Hematopoietic multipotent progenitor cell treated with erythropoietin and hydrocortisone succinate and interleukin-3 and kit ligand, for 17 days (in vitro differentiated cells): ENCODE measurements at regions not wholly inside any gene's neighbourhood (a gene's known extent, or its start where the extent isn't known, plus 50 kb on each side); places are given as distances from the start of the nearest gene placed in this dataset.
"Not testable (repeated sequence)": the region's sequence is repeated elsewhere in the genome, so short reads cannot be mapped to it uniquely, and the experiment has no call there.

Experiments used
- DNase-seq: peaks from one replicate; pipeline ENCODE4 v3.0.0-alpha.2; 2015; ENCODE audit warnings: low spot score

DNA sequence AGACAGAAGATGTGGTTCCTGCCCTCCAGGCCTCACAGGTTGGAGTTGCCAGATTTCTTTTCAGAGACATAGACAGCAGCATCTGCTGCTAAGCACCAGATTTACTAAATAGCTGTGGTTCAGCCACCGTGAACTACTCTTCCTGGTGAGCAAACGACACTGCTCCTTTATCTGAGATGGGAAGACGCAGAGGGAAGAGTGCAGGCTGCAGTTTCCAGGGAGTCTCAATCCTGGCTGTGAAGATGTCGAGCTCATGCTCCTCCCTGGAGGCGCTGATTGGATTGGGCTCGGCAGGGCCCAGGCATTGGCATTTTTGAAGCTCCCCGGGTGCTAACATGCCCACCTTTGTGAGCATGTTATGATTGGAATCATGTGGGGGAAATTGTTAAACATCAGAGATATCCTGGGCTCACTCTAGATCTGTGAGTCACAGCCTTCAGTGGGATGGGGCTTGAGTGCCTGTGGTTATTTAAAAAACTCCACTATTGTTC is 314.8 kb downstream of the TSN start:
- DNase-seq: no peak

GRCh38 chr2:122072666-122073065 is 317.2 kb downstream of the TSN start:
- no peak for DNase-seq

DNA sequence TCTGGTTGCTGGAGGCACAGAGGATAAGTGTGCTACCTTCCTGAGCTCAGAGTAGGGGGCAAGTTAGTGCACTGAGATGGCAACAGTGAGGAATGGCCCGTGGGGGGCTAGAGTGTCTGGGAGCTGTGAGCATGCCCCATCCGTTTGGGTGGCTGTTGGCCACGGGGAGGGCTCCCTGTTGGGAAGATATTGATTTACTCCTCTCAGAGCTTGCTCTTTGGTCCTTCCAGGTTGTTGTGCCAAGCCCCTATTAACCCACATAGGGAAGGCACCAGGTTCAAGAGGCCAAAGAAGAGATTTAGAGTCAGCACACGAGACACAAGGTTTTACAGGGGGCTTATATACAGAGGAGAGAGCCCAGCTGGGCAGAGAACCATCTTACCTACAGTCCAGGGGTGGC is 318.8 kb downstream of the TSN start:
- DNase-seq: no peak

DNA sequence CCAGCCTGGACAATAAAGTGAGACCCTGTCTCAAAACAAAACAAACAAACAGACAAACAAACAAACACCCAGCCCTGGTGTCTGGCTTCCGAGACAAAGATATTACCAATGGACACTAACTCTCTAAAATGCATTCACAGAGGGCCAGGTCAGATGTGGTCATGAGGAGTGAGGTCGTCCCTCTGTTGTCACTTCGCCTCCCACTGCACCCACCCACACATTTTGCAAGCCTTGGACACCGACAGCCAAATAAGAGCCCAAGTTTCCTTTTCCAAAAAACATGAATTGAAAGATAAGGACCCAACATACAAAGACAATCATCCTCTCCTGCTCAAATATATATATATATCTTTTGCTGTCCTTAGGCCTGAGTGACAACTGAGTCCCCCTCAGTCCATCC is 319.9 kb downstream of the TSN start:
- DNase-seq: no peak

GRCh38 chr2:122077114-122077513 is 321.7 kb downstream of the TSN start:
- DNase-seq: no peak

GRCh38 chr2:122077771-122078170 is 322.3 kb downstream of the TSN start:
- no peak for DNase-seq

DNA sequence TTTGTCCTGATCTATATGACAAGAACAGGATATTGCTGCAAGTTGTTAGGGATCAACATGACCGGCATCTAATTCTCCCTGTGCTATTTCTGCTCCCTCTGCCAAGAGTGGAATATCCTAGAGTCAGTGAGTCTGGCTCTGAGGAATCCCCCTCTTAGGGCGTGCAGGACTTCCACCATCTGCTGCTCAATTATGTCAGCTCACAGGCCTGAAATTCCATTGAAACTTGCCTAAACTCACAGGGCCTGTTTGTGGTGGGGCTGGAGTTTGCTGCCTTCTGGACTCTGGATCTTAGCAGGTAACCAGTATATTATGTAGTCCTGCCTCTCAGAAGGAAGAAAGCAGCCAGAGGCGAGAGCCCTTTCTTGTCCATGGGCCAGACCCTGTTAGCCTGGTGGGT is 323.0 kb downstream of the TSN start:
- DNase-seq: no peak

DNA sequence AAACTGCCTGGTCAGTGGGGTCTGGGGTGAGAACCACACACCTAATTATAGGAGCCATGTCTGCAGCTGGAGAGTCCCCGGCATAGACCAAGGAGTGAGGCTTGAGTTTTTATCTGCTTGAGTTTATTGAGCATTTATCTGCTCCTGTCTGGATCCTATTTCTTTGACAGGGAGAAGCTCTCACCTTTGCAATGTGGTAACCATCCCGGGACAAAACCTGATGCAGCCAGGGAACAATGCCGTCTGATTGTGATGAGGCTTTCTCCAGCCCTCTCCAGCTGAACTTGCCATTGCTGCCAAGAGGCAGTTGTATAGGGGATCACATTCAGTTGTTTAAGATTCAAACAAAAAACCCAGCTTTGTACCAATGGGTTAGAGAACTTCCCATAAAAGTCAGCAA is 324.4 kb downstream of the TSN start:
- DNase-seq: no peak

- DNase-seq: no peak
Measured at GRCh38 chr2:122080316-122080715, 324.9 kb downstream of the TSN start.

DNA sequence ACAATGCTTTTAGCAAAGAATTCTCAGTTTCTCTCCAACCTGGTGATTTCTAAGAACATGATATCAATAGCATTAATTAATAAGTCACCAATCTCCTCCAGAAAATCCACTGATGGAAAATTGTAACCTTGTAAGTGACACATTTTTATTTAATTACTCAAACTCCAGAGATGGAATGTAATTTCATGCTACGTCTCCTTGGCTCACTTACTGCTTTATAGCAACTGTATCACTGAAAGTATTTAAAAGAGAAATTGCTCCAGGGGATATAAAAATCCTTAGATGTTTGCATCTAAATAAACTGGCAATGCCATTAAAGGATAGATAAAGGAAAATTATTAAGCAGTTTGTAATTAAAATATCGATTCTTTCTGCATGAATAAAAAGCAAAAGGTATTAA is 325.4 kb downstream of the TSN start:
- no peak for DNase-seq

- DNase-seq: no peak
Measured at GRCh38 chr2:122081751-122082150, 326.3 kb downstream of the TSN start.

DNA sequence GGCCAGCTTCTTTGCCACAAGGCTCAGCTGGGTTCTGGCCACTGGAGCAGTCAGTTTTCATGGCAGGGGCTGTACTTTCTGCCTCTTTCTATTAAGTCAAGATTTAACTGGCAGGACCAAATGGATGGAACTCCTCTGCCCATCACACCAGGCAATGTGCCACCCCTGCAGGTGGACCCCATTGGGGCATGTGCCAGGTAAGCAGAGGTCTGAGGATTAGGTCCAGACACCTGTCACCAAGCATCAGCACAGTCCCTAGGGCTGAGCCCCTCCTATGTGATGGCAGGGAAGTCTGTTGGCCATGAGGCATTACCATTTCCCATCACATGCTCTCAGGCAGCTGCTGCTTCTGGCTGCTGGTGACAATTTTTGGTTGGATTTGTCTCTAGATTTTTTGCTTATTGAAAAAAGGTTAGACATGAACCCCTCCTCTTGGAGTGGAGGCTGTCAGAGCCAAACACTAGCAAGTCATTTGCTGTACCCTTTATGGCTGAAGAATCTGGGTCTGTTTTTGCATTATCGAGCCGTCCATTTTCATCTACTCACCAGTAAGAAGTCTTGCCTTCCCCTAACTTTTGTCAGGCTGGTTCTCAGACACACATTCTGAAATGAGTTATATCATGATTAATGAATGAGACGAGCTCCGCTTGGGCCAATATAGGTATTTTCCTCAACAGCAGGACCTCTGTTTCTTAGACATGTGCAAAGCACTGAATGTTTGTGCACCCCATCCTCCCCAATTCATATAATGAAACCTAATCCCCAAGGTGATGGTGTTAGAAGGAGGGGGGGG is 328.0 kb downstream of the TSN start:
- no peak for DNase-seq

- not testable (repeated sequence) for DNase-seq
Measured at GRCh38 chr2:122085672-122086071, 330.2 kb downstream of the TSN start.

- DNase-seq: no peak
Measured at GRCh38 chr2:122094557-122094956, 339.1 kb downstream of the TSN start.

- no peak for DNase-seq
Measured at GRCh38 chr2:122096761-122097160, 341.3 kb downstream of the TSN start.

GRCh38 chr2:122098306-122098705 is 342.9 kb downstream of the TSN start:
- DNase-seq: no peak

DNA sequence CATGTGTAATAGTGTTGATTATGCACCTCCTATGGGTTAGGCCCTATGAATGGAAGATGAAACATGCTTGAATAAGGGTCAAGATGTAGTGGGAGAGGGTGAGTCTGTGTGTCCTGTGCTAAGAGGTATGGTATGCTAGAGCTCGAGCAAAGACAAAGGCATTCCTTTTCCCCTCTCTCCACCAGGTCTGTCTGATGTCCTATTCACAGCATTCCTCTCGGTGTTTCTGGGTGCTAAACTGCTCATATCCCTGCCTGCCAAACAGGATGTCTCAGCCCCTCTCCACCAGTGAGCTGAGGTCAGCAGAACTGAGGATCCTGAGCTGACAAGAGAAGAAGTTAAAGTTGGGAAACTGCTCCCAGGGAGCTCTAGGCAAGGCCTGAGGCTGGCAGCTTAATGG is 344.9 kb downstream of the TSN start:
- no peak for DNase-seq

- DNase-seq: no peak
Measured at GRCh38 chr2:122100756-122101155, 345.3 kb downstream of the TSN start.

DNA sequence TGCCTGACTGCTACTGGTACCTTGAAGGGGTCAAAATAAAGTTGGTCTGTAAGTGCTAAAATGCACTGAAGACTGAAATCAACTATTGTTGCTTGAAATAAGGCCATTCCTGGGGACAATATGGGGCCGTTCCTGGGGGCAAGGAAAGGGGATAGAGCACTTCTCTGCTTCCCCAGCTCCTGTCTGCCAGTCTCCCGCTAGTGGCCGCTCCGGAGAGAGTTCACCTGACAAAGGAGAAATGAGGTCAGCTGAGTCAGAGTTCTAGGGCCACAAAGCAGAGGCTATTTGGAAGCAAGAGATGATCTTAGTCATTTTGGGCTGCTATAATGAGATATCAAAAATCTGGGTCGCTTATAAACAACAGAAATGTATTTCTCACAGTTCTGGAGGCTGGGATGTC is 345.9 kb downstream of the TSN start:
- DNase-seq: no peak

DNA sequence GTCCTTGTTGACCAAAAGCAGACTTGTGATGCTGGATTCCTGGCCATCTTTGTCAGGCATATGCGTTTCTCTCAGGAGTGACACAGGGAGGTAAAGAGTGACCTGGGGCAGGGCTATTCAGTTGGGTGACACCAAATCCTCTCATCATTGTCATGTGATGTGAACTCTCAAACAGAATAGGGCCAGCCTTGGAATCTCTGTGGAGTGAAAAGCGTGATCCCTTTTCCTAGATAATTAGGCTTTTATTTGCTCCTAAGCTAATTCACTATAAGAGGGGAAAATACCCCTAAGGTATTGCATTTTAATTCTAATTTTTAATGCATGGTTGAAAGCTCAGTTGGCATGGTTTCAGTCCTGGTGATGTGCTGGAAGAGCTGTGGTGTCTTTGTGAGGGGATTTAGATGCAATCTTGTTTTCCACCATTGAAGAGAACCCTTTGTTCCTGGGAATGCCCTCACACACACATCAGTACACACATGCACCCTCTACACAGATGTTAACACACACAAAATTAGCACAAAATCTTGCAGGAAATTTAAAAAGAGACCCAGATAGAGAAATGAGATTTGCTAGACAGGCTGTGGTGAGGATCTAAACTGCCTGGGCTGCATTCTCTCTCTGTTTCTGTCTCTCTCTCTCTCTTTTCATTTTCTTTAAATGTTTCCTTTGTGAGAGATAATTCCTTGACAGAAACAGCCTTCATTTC is 349.9 kb downstream of the TSN start:
- no peak for DNase-seq

DNA sequence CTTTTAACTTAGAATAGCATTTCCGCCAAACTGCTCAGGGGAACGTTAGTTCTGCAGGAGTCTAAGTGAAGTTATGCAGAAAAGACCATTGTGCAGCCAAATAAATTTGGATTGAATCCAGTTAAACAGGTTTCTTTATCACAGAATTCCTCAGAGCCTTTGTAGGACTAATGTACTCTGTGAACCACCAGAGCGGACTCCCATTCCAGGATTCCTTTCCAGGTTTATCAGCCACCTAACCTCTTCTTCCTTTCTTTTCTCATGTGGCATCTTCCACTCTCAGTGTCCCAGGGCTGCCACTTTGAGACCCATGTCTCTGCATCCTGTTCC is 350.4 kb downstream of the TSN start:
- no peak for DNase-seq

GRCh38 chr2:122108186-122108585 is 352.7 kb downstream of the TSN start:
- no peak for DNase-seq

- DNase-seq: no peak
Measured at GRCh38 chr2:122112216-122113005, 357.0 kb downstream of the TSN start.
